HG03342 (cell line): ENCODE measurements at regions not wholly inside any gene's neighbourhood (a gene's known extent, or its start where the extent isn't known, plus 50 kb on each side); places are given as distances from the start of the nearest gene placed in this dataset.
"Not testable (repeated sequence)": the region's sequence is repeated elsewhere in the genome, so short reads cannot be mapped to it uniquely, and the experiment has no call there.

Source experiments
- ATAC-seq: cut with Tn5 transposase; IDR thresholded peaks from one replicate; pipeline ENCODE4 v1.9.1; 2021; ENCODE audit warnings: mild to moderate bottlenecking, moderate library complexity; ENCODE audit not compliant: unreplicated experiment

DNA sequence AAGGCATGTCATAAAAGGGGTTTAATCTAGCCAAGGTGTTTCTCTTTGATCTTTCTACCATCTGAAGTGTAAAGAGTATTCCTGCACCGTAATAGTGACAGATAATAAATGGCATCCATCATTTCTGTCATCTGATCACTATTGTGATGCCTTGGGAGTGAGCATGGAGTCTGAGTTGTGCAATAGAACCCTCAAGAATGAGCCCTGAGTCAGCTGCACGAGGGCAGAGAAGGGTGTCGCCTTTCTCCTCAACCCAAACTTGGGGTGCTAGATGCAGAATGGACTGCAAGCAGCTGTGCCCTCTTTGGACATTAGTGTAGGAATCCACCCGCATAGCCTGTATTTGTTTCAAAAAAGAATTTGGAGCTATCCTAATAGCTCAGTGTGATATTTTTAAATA lies 115.2 kb downstream of the ZNF37A start:
- no peak for ATAC-seq

DNA sequence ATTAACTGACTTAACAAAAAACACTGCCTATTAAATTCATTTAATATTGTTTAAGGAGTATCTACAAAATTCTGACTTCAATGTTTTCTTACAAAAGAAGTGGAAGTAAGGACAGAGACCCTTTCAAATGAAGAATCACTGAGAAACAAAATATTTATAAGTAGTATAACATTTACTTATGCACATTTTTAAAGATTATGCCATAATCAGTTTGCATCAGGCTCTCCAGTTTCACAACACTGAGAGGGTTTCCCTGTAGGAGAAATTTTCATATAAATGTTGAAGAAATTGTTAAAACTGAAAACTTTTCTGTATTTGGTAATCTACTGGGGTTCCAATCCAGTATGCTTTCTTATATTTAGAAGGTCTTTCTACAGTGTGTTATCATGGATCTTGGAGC lies 115.6 kb downstream of the ZNF37A start:
- ATAC-seq: not testable (repeated sequence)

DNA sequence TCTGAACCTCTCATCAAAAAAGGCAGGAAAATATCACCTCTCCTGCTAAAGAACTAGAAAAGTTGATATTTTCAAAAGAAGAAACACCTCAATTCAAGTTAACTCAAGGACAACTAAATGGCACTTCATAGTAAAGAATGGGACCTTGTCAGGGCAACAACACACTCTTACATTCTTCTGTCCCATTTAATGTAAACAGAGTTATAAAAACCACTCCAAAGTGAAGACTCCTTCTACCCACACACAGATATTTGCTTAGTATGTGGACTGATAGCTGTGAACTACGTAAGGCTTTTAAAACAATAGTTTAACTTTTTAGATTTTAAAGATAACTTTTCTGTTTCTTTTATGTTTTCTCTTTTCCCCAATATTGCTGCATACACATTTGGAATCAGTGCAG lies 118.3 kb downstream of the ZNF37A start:
- no peak for ATAC-seq

DNA sequence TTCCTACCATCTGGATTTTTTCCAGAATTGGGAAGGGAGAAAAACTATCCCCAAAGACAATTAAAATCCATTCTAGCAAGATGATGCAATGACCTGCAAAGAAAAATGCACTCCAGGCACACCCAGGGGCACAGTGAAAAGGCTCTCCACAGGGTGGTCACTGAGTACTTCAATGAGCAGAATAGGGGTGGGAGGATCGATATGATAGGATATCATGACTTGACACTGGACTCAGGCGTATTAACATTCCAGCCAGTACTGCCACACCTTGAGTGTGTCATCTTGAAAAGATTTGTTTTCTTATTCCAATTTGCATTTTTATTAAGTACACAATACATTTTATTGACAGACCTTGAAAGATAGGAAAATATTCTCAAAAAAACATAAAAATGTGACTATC lies 132.2 kb downstream of the ZNF37A start:
- ATAC-seq: no peak

DNA sequence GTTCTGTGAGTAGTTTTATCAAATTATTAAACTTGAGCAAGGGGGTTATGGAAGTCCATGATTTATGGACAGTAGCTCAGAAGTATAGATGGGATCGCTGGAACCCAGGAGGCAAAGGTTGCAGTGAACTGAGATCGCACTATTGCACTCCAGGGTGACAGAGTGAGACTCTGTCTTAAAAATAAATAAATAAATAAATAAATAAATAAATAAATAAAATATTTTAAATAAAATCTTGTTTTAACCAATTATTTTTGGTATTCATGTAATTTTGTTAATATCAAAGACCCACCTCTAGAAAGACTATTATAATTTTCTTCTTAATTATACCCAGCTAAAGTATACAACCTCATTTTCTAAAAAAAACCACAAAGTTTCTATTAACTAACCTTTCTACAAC lies 134.3 kb downstream of the ZNF37A start:
- no peak for ATAC-seq

DNA sequence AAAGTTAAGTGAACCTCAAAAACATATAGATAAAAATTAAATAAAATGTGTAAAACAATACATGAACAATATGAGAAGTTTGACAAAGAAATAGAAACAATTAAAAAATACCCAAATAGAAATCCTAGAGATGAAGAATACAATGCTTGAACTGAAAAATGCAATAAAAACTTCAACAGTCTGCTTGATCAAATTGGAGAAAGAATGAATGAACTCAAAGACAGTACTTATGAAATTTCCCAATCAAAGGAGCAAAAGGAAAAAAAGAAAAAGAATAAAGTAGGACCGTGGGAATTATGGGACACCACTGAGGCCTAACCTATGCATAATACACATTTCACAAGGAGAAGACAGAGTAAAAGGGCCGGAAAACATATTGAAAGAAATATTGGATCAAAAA lies 144.3 kb downstream of the ZNF37A start:
- ATAC-seq: not testable (repeated sequence)

DNA sequence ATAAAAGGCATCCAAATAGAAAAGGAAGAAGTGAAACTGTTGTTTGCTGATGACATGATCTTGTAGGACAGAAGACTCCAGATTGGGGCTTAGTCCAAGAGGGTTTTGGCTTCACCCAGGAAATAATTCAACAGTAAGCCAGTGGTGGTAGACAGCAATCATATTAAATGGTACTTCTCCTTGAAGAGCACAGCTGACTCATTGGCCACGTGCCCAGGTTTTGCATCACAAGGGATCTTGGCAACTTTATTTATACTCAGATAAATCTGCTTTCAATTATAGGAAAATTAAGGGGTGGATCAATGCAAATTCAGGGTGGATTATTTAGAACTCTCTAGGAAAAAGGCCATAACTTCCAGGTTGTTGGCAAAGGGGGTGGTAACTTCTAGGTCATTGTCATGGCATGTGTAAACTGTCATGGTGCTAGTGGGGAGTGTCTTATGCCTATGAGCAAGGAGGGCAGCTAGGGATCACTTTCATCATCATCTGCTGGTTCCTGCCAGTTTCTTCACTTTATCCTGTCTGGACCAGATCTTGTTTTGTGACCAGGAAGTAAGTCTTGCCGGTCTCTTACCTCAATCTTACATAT lies 148.0 kb downstream of the ZNF37A start:
- ATAC-seq: not testable (repeated sequence)

DNA sequence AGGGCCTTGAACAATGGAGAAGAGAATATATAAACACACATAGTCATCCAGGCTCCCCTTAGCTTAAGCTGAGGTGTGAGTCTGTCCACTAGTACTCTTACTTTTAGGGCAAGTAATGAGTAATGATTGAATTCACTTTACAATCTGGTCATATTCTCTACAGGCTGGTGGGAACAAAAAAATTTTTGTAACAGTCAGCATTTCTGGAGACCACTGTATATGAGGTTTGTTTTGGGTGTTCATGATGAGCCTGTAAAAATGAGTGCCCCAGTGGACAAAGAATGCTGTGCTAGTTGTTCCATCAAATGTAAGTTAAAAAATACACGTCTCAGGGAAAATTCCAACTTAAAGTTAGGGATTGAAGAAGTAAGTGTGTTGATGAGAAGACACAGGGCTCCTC lies 154.0 kb downstream of the ZNF37A start:
- not testable (repeated sequence) for ATAC-seq

DNA sequence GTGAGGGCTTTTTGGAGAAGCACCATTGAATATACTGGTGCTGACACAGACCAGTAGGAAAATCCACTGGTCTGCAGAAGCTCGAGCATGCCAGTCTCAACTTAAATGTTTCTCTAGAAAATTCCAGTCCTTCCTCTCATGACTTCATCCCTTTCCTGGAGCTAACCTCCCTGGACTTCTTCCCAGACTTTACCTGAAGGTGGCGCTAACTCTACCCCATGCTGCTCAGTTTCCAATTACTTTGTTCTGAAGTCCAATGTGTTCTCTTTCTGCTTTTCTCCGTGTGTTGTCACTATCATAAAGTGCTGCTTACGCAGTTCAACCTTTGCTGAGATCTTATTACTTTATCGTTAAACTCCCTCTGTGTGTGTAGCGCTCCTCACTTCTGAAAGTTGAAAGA lies 158.4 kb downstream of the ZNF37A start:
- not testable (repeated sequence) for ATAC-seq

DNA sequence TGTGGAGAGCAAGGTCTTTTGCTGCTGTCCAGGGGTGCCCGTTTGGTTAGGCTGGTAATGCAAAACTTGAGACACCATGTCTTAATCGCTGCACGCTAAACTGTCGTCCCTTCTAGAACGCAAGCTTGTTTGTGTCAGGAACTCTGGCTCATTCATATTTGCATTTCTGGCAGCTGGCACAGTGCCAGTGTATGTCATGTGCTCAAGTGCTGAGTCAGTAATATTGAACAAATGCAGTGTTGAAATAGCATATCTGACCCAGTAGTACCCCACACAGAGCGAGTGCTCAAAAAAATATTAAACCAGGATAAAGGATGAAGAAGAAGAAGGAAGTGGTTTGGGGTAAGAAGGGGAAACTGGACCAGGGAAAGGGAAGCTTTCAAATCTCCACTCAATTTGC lies 173.4 kb downstream of the ZNF37A start:
- not testable (repeated sequence) for ATAC-seq

DNA sequence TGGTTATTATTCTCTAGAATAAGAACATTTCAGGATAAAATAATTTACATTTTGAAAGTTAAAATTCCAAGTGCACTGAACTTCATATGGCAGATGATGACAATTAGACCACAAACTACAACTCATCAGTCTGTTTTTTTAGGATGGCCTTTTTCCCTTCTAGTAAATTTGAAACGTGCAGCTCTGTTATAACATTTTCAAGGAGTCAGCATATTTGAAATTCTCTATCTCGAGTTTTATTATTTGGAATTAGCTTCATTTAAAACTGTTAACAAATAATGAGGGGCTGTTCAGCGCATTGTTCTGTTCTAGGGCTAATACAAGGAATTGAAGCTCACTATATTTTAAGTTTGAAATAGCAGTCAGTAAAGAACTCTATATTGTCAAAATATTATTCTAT lies 176.9 kb downstream of the ZNF37A start:
- ATAC-seq: not testable (repeated sequence)

DNA sequence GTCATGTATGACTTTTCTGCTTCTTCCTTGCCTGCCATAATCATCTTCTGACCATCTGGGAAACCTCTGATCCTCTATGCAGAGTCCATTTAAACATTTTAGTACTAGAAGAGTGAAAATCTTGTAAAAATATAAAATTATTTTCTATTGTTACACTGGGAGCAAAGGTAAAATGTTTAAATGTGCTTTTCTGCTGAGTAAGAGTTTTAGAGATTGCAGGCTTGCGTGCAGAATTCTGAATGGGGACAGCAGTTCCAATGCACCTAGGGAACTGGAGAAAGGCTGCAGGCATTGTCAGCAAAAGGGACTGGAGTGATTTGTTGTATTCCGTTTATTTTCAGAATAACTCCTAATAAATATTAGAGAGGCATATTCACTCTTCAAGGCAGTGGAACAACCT lies 180.7 kb downstream of the ZNF37A start:
- not testable (repeated sequence) for ATAC-seq

DNA sequence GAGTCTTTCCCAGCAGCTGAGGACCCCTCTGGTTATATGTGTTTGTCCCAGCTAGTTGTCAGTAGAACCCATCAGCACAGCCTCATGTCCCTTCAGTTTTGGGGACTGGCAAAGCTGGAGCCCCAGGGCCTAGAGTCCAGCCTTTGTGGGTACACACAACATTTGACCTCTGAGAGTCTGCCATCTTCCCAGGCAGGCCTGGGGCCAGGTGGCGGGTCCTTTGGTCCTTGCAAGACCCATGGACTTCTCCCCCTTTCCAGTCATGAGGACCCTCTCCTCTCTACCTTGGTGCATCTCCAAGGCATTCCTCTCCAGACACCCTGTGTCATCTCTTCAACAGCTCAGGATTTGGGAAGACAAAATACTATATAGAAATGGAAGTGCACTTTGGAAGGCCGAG lies 198.4 kb downstream of the ZNF37A start:
- not testable (repeated sequence) for ATAC-seq

DNA sequence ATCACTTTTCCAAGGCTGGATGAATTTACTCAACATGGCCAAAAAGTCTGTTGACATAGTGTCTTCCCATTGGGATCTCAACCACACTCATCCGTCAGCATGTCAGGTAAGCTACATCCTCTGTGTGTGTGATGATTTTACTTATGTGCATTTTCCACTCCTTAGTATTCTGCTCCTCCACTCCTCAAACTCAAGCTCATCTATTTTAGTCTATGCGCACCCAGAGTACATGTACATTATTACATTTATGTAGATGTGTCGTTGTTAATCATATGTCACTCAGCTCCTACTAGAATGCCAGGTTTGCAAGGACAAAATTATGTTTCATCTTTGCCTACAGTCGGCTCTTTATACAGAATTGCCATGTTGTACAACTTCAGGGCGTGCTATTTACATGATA lies 216.0 kb downstream of the ZNF37A start:
- ATAC-seq: not testable (repeated sequence)

DNA sequence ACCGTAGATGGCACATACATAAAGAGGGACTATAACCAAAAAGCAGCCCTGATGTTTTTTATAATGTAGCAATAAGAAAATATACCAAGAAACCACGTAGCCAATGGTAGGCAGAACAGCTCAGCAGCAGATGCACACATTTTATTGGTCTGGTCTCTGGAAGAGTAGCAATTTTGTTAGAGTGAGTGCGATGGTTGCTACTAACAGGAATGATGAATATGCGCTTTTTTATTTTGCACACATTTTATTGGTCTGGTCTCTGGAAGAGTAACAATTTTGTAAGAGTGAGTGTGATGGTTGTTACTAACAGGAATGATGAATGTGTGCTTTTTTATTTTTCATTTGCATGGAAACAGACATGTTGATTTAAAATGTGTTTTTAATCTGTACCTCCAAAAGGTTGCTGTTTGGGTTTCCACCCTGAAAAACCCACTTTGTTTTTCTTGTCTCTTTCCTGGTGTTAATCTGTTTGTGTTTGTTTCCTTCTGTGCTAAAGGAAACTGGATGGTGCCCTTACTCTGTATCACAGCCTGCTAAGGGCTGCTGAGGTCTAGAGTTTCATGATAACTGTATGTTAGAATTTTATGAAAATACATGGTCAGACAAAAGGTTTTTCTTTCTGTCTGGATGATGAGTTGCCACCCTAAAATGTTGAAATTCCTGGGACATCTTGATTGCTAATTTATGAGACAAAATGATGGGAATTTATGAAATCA lies 221.1 kb downstream of the ZNF37A start:
- ATAC-seq: not testable (repeated sequence)

DNA sequence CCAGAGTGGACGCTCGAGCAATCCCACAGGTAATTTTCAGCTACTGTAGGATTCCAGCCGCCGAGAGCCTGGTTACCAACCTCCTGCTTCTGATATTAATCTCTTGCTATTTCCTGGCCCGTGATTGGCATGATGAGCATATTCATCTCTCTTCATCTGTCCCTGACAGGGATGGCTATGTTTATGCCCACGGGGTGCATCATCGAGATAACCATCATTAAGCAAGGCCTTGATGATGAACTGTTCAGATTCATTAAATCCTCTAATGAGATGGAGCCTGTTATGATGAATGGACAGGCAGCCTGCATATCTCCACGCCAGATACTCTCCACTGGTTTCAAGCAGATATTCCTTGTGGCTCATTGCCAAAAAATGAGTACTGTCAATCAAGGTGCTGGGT lies 227.3 kb downstream of the ZNF37A start:
- not testable (repeated sequence) for ATAC-seq

DNA sequence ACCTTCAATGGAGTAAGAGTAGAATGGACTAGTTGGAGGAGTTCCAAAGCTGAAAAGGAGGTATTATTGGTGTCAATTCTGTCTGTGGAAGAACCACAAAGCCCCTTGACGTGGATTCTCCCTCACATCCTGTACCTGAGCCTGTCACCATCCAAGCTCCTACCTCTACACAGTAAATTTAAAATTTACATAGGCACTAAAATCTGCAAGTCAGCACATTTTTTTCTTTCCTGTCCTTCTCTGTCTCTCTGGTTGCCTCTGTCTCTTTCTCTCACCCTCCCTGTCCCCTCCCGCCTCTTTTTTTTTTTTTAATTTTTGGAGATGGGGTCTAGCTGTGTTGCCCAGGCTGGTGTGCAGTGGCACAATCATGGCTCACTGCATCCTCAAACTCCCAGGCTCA lies 236.2 kb downstream of the ZNF37A start:
- ATAC-seq: not testable (repeated sequence)

DNA sequence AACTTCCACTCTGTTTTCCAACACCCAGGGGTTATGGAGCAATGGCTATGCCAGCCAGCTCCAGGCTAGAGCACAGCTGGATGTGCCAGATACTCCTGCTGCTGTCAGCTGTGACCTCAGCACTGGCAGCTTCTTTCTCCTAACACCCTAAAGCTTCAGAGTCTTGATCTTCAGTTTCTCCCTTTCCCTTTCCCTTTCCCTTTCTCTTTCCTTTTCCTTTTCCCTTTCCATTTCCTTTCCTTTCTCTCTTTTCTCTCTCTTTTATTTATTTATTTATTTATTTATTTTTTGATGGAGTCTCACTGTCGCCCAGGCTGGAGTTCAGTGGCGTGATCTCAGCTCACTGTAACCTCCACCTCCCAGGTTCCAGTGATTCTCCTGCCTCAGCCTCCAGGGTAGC lies 237.0 kb downstream of the ZNF37A start:
- not testable (repeated sequence) for ATAC-seq

DNA sequence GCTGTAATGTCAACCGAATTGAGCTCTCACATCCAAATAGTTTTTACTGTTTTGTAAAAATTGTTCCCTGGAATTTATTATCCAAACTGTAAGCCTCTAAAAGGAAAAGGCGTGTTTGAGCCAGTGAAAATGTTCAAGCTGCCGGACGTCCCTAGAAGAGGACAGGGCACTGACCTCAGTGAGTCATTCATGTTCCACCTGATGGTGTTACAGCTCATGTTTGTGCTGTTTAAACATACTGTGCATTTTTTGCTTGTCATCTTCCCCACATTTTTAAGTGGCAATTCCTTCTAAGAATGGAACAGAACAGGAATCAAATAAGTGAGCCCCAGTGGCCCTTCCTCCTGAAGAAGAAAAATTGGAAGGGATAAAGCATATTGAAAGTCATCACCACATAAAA lies 239.6 kb downstream of the ZNF37A start:
- ATAC-seq: not testable (repeated sequence)

DNA sequence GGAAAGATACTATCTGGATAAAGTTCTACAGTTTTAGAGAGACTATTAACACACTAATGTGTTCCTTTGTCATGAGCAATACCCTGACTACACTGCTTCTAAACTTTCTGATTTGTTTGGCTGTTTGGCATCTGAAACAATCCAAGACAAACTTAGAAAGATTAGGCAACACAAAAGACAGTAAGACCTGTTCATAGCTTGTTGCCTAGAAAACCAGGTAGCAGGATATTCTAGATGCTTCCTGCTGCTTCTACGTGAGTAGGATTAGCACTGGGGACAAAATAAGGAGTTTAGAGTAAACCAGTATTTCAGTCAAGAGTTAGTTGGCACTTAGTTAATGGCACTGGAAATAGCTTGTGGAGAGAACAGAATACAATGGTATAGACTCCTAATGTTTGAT lies 256.5 kb downstream of the ZNF37A start:
- ATAC-seq: not testable (repeated sequence)

DNA sequence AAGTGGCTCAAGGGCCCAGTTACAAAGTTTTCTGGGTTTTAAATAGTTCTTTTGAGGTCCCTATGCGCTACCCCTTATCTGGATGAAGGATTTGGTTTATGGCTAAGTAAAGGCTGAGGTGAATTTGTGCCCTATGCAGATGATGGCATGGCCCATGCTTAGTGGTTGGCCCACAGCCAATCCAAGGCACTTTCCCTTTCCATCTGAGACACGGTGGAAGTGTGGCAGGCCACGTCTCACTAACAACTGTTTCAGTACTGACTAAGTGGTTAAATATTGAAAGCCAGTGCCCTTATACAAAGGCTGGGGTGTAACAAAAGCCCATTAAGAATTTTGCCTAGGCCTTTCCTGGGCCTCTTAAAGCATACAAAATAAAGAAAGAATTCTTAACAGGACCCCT lies 260.3 kb downstream of the ZNF37A start:
- ATAC-seq: not testable (repeated sequence)

DNA sequence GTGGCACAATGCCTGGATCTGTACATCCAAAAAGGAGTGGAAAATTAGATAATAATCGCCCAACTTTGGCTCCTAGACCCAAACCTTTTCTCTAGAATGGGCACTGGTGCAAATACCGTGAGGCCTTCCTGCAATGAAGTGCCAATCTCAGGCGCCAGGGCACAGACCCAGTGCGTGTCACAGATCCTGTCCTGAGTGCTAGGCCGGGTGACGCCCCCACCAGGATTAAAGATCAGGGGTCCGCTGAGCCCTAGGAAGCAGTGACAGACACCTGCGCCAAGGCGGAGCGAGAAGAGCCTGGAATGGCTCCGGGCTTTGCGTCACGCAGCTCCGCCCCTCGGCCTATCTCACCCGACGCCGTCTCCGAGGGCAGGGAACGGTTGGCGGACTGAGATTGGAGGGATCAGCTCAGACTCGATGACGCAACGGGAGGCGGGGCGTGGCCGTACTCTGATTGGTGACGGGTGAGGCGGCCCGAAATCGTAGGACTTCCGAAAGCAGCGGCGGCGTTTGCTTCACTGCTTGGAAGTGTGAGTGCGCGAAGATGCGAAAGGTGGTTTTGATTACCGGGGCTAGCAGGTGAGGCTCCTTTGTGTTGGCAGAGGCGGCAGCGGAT lies 261.9 kb downstream of the ZNF37A start:
- ATAC-seq: peak; percentile 100
